ENCODE measurements at regions not wholly inside any gene's neighbourhood (a gene's known extent, or its start where the extent isn't known, plus 50 kb on each side); places are given as distances from the start of the nearest gene placed in this dataset.
"Not testable (repeated sequence)": the region's sequence is repeated elsewhere in the genome, so short reads cannot be mapped to it uniquely, and the experiment has no call there.

DNA sequence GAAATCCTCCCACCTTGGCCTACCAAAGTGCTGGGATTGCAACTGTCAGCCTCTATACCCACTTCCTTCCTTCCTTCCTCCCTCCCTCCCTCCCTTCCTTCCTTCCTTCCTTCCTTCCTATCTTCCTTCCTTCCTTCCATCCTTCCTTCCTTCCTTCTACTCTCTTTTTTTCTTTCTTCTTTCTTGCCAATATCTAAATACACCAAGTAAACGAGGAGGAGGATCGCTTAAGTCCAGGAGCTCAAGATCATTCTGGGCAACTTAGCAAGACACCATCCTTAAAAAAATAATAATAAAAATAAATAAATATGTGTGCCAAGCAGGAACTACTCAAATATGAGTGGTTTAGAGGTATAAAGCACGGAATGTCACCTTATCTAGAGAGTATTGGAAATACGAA lies 249.4 kb upstream of the TRIB2 start:
- Histone ChIP-seq H3K27me3 (no peaks in the 10 kb centered on the region), H3K9me3 (no peaks in the 10 kb centered on the region), H3K4me3 (no peak overlapping the region), H3K9ac (ENCODE audit: low read depth in 2 of 2, low read length in 2 of 2) (no peak overlapping the region), H3K4me1 (no peaks in the 10 kb centered on the region), H3K36me3 (no peaks in the 10 kb centered on the region), H3K27ac (no peak overlapping the region)
- DNase-seq: no peak
- no peak for TF ChIP-seq CTCF (IDR thresholded peaks at IDR 0.05)
- intact Hi-C loops (cut with DNase I): no loop called here

- no peak for DNase-seq
- TF ChIP-seq CTCF (IDR thresholded peaks at IDR 0.05): no peak
- intact Hi-C loops (cut with DNase I): no loop called here
Observed at GRCh38 chr2:12469141-12469561, 247.6 kb upstream of the TRIB2 start.

GRCh38 chr2:12472265-12472664 lies 244.5 kb upstream of the TRIB2 start:
- H3K9me3 ChIP-seq; H3K36me3 ChIP-seq; H3K4me1 ChIP-seq; H3K27me3 ChIP-seq; H3K27ac ChIP-seq; H3K9ac ChIP-seq (ENCODE audit: low read depth in 2 of 2, low read length in 2 of 2); H3K4me3 ChIP-seq; DNase-seq; intact Hi-C loops (cut with DNase I): not testable (repeated sequence)

More at GRCh38 chr2:12469141-12469561, 247.6 kb upstream of the TRIB2 start:
- Histone ChIP-seq H3K27ac (no peak overlapping the region), H3K36me3 (no peaks in the 10 kb centered on the region), H3K4me3 (no peak overlapping the region), H3K27me3 (no peaks in the 10 kb centered on the region), H3K9ac (ENCODE audit: low read depth in 2 of 2, low read length in 2 of 2) (no peak overlapping the region), H3K4me1 (no peaks in the 10 kb centered on the region), H3K9me3 (no peaks in the 10 kb centered on the region)

- no peak for TF ChIP-seq CTCF (IDR thresholded peaks at IDR 0.05)
Observed at GRCh38 chr2:12478151-12479064, 238.3 kb upstream of the TRIB2 start.

GRCh38 chr2:12479065-12479601 lies 237.6 kb upstream of the TRIB2 start:
- no peak overlapping the region for H3K27ac ChIP-seq
- no peaks in the 10 kb centered on the region for H3K4me1 ChIP-seq
- H3K9me3 ChIP-seq: no peaks in the 10 kb centered on the region
- no peak for DNase-seq
- no peak overlapping the region for H3K4me3 ChIP-seq
- TF ChIP-seq CTCF (IDR thresholded peaks at IDR 0.05): no peak
- intact Hi-C loops (cut with DNase I): no loop called here
- H3K36me3 ChIP-seq: no peaks in the 10 kb centered on the region
- no peaks in the 10 kb centered on the region for H3K27me3 ChIP-seq
- no peak overlapping the region for H3K9ac ChIP-seq (ENCODE audit: low read depth in 2 of 2, low read length in 2 of 2)

More at GRCh38 chr2:12478151-12479064, 238.3 kb upstream of the TRIB2 start:
- H3K27ac ChIP-seq: no peak overlapping the region
- no peak overlapping the region for H3K4me3 ChIP-seq
- no peaks in the 10 kb centered on the region for H3K27me3 ChIP-seq
- H3K36me3 ChIP-seq: no peaks in the 10 kb centered on the region
- no peaks in the 10 kb centered on the region for H3K9me3 ChIP-seq
- DNase-seq: no peak
- H3K4me1 ChIP-seq: no peaks in the 10 kb centered on the region
- intact Hi-C loops (cut with DNase I): no loop called here
- H3K9ac ChIP-seq (ENCODE audit: low read depth in 2 of 2, low read length in 2 of 2): no peak overlapping the region

Measured in colonic mucosa (tissue), 4 donors.